ENCODE measurements at regions not wholly inside any gene's neighbourhood (a gene's known extent, or its start where the extent isn't known, plus 50 kb on each side); places are given as distances from the start of the nearest gene placed in this dataset.
"Not testable (repeated sequence)": the region's sequence is repeated elsewhere in the genome, so short reads cannot be mapped to it uniquely, and the experiment has no call there.

GRCh38 chr1:199946305-199947155 lies 81.0 kb upstream of the NR5A2 start:
- H3K4me3 ChIP-seq (replicated peaks; ENCODE audit: insufficient read depth, low read length): no peak overlapping the region
- DNase-seq (ENCODE audit: low read depth in 1 of 2, low spot score in 1 of 2): no peak
- H3K27ac ChIP-seq (replicated peaks): no peak overlapping the region
- TF ChIP-seq POLR2AphosphoS5 (IDR thresholded peaks at IDR 0.05; ENCODE audit: low read depth) (no peak), GABPA (IDR thresholded peaks at IDR 0.05; ENCODE audit: low read depth) (no peak), REST (IDR thresholded peaks at IDR 0.05; ENCODE audit: insufficient replicate concordance, low read depth) (no peak), CTCF (IDR thresholded peaks at IDR 0.05; ENCODE audit: insufficient read depth, low read length) (no peak), SPI1 (IDR thresholded peaks at IDR 0.05; ENCODE audit: borderline replicate concordance, low read depth) (no peak)
- H3K27me3 ChIP-seq (ENCODE audit: insufficient read depth, poor library complexity, severe bottlenecking): no peaks in the 10 kb centered on the region

- TF ChIP-seq CTCF (IDR thresholded peaks at IDR 0.05; ENCODE audit: insufficient read depth, low read length) (no peak), POLR2AphosphoS5 (IDR thresholded peaks at IDR 0.05; ENCODE audit: low read depth) (no peak), SPI1 (IDR thresholded peaks at IDR 0.05; ENCODE audit: borderline replicate concordance, low read depth) (no peak), GABPA (IDR thresholded peaks at IDR 0.05; ENCODE audit: low read depth) (no peak), REST (IDR thresholded peaks at IDR 0.05; ENCODE audit: insufficient replicate concordance, low read depth) (no peak)
- H3K4me3 ChIP-seq (replicated peaks; ENCODE audit: insufficient read depth, low read length): no peak overlapping the region
- H3K27me3 ChIP-seq (ENCODE audit: insufficient read depth, poor library complexity, severe bottlenecking): no peaks in the 10 kb centered on the region
- DNase-seq (ENCODE audit: low read depth in 1 of 2, low spot score in 1 of 2): no peak
- no peak overlapping the region for H3K27ac ChIP-seq (replicated peaks)
These were observed 78.8 kb upstream of the NR5A2 start for GRCh38 chr1:199948587-199949280.

- not testable (repeated sequence) for H3K27me3 ChIP-seq (ENCODE audit: insufficient read depth, poor library complexity, severe bottlenecking); H3K27ac ChIP-seq (replicated peaks); DNase-seq (ENCODE audit: low read depth in 1 of 2, low spot score in 1 of 2); H3K4me3 ChIP-seq (replicated peaks; ENCODE audit: insufficient read depth, low read length)
These were observed 76.5 kb upstream of the NR5A2 start for GRCh38 chr1:199951005-199951404.

DNA sequence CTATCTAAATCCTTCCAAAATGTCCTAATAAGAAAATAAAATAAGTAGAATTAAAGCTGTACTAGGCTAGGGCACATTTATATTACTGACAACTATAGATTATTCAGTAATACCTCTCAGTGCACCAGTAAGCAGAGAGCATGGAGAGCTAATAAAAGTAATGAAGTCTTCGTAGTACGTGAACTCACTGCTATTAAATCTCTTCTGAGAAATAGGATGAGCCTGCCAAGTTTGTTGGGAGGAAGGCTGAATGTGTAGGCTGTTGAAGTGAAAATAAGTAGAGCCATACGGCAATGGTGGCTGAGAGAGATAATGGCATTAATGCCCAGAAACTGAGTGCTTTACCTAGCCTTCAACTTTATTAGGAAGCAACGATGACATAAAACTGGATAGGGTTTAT lies 73.9 kb upstream of the NR5A2 start:
- Histone ChIP-seq H3K27me3 (ENCODE audit: insufficient read depth, poor library complexity, severe bottlenecking) (no peaks in the 10 kb centered on the region), H3K4me3 (replicated peaks; ENCODE audit: insufficient read depth, low read length) (no peak overlapping the region), H3K27ac (replicated peaks) (no peak overlapping the region)
- TF ChIP-seq POLR2AphosphoS5 (IDR thresholded peaks at IDR 0.05; ENCODE audit: low read depth): no peak
- TF ChIP-seq CTCF (IDR thresholded peaks at IDR 0.05; ENCODE audit: insufficient read depth, low read length): no peak
- TF ChIP-seq SPI1 (IDR thresholded peaks at IDR 0.05; ENCODE audit: borderline replicate concordance, low read depth): no peak
- no peak for TF ChIP-seq GABPA (IDR thresholded peaks at IDR 0.05; ENCODE audit: low read depth)
- no peak for TF ChIP-seq REST (IDR thresholded peaks at IDR 0.05; ENCODE audit: insufficient replicate concordance, low read depth)
- no peak for DNase-seq (ENCODE audit: low read depth in 1 of 2, low spot score in 1 of 2)

Measured in HL-60 (cell line).